ENCODE measurements at regions not wholly inside any gene's neighbourhood (a gene's known extent, or its start where the extent isn't known, plus 50 kb on each side); places are given as distances from the start of the nearest gene placed in this dataset.
"Not testable (repeated sequence)": the region's sequence is repeated elsewhere in the genome, so short reads cannot be mapped to it uniquely, and the experiment has no call there.

DNA sequence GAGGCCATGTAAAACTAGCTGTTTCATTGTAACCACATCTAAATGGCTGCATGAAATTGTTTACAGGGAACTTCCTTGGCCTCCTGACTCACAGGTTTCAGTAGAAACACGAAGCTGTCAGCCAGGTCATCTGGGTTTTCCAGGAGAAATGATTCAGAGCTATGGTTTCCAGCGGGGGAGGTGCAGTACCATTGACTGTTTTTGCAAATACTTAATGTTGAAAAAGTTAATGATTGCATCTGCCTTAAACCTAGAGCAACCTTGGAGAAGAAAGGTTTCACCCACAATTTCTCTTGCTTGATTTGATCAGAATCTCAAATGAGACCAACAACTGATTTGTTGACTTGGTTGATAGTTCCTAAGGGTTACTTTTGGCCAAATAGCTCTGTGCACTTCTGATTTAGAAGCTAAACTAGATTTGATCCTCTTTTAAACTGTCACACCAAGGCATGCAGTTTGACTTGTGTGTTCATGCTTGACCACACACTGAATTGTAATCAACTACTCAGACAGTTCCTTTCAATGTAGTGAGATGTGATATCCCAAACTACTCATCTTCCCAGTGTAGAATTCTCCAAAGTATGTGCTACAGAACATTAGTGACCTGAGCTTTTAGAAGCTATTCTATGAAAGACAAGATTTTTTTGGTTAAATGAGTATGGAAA, 193.5 kb upstream of the CHST9 start:
- peak; percentile 100 for DNase-seq (ENCODE audit: low read depth)

DNA sequence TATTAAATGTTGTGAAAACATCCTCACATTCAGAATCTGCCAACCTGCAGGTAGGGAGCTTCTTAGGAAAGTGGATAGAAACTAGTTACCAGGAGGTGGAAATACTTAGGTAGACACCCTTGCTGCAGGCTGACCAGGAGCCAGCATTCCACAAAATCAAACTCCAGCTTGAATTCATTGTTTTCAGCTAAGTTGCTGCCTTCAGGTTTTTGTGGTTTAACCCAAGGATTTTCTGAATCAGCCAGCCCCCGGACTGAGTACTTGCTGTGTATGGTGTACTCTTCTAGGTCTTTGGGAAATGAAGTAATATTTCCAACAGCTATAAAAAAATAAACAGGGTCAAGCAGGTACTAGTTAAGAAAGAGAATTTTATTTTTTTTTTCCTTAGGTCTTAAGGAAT, 192.1 kb upstream of the CHST9 start:
- DNase-seq (ENCODE audit: low read depth), result peak; percentile 98

DNA sequence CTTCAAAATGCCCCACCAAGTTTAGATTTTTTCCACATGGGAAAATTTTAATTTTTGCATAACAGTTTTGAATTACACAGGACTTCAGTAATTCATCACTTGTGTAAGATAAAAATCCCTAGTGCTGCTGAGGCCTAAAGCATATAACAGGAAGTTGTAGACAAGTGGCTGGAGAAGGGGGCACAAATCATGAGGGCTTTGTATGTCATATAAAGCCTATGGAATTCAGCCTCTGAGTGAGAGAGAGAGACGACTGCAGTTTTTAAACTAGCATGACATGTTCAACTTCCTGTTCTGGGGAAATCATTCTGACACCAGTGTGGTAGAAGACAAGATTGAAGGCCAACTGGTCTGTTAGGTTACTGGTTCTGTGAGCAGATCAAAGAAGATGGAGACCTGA, 187.3 kb upstream of the CHST9 start:
- no peak for DNase-seq (ENCODE audit: low read depth)

DNA sequence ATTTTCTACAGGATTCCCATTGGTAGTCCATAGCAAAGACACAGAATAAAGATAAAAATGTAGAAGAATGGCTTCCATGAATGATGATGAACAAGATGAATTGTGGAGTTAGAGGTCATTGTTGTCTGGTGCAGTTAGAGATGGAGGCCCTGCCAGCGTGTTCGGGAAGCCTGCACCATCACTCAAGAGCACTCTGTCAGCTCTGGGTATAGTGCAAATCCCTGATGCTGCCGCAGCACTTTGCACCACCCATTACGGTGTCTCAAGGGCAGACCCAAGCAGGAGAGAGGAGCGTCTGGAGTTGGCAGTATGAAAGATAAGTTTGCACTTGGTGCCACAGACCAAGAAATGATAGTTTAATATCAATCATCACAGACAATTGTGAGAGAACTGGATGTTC, 181.6 kb upstream of the CHST9 start:
- DNase-seq (ENCODE audit: low read depth), result no peak

DNA sequence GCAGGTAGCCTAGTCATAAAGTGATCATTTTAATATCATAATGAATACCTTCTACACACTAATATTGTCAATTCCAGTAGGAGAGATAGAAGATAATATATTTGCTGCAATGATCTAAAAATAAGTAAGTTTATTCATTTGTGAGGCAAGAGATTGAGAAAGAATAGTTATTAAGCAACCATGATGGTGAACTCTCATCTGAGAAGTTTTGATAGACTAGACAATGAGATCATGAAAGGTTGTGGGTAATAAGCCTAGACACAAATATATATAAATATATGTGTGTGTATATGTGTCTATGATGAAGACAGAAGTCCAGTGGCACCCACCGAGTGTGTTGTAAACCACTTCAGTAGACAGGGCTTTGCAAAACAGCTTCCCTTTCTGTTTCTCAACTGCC, 181.0 kb upstream of the CHST9 start:
- peak; percentile 51 for DNase-seq (ENCODE audit: low read depth)

DNA sequence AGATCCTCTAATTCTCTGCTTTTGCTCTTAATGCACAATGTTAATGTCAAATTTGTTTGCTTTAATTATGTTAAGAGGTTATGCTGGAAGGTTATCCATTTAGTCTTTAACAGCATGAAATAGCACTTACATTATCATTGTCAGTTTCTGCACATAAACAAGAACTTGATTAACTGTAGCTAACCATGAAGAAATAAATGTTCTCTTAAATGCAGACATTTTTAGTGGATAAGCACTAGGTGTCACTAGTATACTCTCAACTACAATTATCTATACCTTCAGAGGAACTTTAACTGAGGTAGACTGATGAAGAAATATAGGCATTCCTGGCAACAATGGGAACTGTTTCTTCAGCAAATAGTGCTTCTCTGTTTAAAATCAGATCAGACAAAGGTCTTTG, 178.8 kb upstream of the CHST9 start:
- DNase-seq (ENCODE audit: low read depth), result peak; percentile 69

DNA sequence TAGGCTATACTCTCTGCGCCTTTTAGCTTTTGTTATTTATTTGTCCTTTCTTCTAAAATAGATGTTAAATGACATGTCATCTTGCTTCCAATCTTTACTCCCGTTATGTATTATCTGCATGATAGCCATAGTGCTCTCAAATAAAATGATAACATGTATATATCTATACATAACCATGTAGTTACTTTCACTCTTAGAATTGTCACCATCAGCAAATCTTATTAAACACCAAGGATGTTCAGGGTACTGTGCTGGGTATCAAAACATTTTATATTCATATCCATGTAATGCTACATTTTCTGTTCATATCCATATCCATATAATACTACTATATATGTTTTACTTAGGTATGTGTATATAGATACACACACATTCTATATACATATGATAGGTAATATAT, 176.4 kb upstream of the CHST9 start:
- DNase-seq (ENCODE audit: low read depth), result no peak

DNA sequence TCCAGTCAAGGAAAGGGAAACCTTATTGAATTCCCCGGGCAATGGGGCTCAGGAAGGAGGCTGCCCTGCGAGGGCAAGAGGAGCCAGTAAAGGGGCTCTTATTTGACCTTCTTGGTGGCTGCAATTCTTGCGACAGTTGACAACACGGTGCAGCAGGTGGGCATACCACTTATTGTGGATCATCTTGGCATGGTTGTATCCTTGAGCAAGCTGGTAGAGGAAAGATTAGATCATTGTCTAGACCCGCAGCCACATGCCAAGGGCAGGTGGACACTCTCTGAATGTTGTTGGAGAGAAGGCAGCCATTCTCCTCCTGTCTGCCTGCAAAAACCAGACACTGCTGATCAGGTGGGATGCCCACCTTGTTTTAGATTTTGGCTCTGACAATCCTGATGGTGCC, 170.2 kb upstream of the CHST9 start:
- no peak for DNase-seq (ENCODE audit: low read depth)

DNA sequence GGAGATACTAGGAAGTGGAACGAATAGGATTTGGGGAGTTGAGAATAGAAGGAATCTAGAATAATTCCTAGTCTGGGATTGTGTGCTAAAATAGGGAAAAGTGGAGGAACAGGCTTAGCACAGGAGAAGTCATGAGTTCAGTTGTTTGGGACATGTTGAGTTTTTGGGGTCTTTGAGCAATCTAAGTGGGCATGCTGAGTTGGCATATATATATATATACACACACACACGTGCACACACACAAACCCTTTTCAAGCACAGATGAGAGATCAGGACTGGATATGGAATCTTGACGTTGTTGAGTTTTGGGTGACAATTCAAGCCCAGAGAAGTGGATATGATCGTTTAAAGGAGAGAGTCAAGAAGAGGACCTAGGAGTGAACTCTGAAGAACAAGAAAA, 168.2 kb upstream of the CHST9 start:
- no peak for DNase-seq (ENCODE audit: low read depth)

DNA sequence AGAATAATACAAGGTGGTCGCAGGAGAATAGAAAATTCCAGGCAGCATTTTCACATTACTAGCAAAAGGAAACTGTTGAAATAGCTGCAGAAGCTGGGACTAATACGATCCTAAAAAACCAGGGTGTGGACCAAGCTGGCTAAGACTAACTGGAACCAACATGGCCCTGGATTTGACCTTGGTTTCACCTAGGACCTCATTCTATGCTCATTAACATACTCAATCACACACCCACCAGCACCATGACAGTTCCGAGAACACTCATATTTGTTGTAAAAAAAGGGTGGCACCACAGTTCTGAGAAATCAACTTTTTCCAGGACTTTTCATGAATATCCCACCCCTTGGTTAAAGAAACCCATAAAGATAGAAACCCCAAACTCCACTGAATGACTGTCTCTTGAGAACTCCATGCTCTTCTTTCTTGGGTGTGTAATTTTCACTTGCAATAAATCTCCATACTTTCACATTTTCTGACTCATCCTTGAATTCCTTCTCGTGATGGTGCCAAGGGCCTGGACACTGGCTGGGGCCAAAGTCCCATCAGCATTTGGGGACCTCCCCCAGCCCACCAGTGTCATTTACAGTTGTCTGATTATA, 164.3 kb upstream of the CHST9 start:
- DNase-seq (ENCODE audit: low read depth), result no peak

DNA sequence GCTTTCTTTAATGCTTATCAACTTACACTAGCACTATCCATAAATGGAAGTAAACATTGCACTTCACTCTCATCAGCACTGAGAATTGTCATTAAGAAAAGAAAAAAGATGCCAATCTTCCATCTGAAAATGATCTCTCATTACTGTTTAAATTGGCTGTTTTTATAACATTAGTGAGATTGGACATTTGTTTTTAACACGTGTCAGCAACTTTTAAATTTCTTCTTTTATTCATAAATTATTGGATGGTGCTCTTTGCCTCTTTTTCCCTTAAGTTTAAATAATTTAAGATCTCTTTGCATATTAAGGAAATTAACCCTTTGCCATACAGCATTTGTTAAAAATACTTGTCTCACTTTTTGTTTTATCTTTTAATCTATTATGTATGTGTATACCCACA, 146.5 kb upstream of the CHST9 start:
- DNase-seq (ENCODE audit: low read depth), result no peak

DNA sequence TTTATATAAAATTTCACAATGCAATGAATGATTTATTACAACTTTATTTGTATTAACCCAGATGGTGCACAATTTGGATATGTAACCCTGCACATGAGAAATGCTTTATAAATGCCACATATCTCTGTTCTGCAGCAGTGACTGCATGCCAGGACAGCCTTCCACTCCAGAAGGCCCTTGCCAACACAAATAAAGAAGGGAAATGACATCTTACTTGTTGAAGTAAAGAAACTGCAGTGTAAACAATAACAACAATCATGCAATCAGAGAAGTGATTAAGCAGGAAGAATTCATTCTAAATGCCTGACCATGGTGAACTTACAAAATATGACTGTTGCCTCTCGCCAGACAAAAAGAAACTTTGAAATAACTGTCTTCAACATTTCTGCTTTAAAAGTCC, 129.9 kb upstream of the CHST9 start:
- peak; percentile 51 for DNase-seq (ENCODE audit: low read depth)

DNA sequence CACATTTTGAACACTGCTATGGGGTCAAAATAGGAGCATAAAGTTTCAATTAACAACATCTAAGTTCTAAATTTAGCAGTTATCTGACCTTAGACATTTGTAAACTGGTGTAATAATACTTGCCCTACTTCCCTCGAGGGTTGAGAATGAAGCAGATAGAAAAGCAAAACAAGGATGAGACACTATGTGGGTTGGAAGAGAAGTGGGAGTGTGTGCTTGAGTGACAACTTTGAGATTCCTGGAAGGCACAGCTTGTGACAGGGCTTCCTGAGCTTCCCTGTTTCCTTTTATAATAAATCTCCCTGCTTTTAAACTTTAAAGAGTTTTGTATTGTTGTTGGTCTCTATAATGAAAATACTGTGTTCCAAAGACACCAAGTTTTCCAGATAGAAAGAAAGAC, 128.6 kb upstream of the CHST9 start:
- no peak for DNase-seq (ENCODE audit: low read depth)

DNA sequence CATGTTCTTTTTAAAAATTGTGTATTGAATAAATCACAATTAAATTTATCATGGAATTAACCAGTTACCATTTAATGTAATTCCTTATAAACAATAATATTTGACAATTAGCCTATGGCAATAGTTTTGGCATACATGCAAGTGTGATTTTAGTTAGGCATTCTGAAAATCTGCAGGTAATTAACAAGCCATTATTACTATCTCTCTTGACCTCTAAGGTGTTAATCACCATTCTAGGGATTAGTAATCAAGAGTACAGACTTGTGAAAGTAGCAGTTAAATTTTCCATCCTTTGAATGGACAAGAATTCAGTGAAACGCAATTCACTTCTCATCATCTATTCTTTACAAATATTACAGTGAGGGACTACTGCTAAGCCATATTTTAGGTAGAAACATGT, 127.7 kb upstream of the CHST9 start:
- no peak for DNase-seq (ENCODE audit: low read depth)

DNA sequence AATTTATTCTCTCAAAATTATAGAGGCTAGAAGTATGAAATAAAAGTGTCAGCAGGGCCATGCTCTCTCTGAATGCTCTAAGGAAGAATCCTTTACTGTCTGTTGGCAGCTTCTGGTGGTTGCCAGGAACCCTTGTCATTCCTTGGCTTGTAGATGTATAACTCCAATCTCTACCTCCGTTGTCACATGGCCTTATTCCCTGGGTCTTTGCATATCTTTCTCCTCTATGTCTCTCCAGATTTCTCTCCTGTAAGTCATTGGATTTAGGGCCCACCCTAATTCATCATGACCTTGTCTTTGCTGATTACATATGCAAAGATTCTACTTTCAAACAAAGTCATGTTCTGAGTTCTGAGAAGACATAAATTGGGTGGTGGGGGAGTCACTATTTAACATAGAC, 127.0 kb upstream of the CHST9 start:
- no peak for DNase-seq (ENCODE audit: low read depth)

DNA sequence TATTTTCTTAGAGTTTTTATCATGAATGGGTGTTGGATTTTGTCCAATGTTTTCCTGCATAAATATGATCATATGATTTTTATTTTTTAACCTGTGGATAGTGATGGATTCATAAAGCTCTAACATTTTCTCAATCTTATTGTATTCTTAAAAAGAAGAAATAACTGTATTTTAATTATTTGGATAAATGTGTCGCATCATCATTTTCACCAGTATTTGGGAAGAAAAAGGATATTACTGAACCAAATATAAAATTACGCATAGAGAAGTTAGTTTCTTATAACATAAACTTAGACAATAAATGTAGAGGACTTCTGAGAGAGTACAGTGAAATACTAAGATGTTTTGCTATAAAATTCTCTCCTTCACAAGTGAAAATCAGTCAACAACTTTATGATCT, 126.0 kb upstream of the CHST9 start:
- no peak for DNase-seq (ENCODE audit: low read depth)

DNA sequence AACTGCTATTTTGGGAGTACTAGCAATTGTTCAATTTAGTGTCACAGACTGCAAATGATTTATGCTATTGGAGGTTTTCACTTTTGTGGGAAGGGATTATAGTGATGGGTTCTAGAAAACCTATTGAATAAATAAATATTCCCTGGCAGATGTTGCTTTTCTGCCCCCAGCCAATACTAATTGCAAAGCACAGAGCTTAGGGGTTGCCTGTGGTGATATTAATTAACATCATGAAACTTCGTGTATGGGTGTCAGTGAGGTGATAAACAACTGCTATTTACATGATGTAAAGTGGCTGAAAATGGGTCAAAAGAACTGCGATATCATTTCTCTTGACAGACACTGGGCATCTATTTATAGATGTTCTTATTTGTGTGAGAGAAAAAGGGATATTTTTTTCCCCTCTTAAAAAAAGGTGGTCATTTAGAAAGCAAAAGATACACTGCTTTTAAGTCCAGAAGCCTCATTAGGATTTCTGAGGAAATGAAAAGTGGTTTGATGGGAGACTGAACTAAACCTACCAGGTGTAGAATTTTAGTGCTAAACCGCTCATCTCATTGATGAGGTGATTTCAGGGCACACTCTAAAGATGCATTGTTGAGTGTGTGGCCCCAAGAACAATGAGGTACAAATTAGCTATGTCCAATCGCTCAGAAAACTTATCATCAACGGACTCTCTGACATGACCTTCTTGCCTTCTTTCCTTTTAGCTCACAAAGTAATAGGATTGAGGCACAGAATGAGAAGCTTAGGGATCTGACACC, 116.7 kb upstream of the CHST9 start:
- no peak for DNase-seq (ENCODE audit: low read depth)

DNA sequence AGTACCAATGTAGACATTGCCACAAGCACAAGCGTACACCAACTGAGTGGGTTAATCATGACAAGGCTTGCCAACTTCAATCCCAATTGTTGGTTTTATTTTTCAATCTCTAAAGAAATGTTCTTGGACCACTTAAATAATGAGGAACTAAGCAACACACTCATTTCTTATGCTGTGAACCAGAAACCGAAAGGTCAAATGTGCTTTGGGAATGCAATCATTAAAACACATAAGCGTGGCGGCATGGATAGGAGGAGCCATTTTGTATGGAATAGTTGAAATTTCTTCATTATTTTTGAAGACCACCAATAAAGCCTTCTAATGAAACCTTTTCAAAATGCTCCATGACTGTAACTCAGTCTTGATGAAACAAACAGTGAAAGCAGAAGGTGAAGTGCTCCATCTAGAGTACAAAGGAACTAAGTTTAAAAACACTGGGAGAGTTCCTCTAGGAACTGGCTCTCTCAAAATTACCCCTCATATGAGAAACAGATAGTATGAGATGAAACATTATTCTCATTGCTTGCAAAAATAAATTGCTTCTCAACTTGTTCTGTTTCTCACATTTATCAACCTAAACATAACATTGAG, 113.2 kb upstream of the CHST9 start:
- DNase-seq (ENCODE audit: low read depth), result peak; percentile 44

DNA sequence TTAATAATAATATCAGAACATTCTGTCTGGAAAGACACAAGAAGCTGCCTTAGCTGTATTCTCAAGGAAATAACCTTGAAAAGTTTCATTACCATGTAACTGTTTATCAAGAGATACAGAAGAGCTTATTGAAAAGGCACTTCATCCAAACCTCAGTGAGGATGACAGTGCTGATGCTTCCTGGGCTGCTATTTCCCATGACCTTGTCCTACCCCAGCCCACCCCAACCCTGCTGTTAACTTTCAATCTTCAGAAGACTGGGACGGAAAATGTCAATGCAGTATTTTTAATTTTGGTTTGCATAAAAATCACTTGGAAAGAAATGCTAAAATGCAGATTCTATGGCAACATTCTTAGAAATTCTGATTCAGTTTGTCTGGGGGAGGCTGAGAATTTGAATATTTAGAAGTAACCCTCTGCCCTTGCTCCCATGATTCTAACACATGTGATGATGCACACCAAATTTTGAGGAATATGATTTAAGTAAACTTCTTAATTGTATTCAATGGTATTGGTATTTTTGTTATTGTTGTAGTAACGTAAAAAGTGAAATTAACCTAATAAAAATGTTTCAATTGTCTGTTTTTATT, 101.0 kb upstream of the CHST9 start:
- not testable (repeated sequence) for DNase-seq (ENCODE audit: low read depth)

DNA sequence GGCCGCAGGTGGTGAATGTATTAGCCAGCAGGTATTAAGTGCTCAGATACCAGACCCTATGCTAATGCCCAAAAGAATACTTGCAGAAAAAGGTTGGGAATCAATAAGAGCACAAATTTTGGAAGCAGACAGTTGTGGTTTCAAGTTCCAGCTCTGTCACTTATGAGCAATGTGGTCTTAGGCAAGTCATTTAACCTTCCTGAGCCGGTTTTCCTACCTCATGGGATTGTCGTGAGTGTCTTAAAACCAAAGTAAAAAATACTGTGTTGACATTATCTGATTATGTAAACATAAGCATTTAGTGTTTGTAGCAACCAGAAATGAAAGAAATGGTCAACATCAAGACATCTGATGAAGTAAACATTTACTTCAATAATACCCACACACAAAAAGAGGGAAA, 93.0 kb upstream of the CHST9 start:
- DNase-seq (ENCODE audit: low read depth), result no peak

DNA sequence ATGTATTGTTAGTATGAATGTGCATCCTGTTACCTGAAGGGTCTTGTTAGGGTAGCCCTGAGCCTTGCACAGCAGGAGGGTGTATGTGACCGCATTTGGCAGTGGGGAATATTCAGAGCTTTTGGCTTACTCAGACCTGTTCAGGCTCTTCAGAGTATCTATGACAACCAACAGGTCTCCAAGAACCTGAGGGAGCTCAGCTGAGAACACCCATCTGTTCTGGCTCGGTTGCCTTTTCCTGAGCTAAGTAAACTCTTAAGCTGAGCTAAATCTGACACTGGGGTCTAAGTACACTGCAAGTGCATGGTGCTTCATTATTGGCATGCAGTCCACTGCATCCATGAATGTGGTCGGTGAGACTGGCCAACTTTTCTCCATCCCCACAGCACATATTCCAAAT, 92.4 kb upstream of the CHST9 start:
- no peak for DNase-seq (ENCODE audit: low read depth)

DNA sequence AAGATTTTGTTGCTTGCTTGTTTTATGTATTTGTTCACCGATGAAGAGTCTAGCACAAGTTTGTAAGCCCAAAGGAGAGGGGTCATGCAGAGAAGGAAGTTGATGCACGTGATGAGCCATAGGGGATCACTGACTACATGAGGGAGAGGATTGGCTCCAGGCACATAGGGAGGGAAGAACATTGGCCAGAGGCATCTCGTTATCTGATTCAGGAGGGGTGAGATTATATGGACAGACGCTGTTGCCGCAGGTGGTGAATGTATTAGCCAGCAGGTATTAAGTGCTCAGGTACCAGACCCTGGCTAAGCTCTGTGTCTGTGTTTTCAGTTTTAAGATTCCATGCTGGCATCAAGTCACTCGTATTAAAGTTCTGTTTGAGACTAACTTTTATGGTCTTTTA, 91.8 kb upstream of the CHST9 start:
- DNase-seq (ENCODE audit: low read depth), result no peak

DNA sequence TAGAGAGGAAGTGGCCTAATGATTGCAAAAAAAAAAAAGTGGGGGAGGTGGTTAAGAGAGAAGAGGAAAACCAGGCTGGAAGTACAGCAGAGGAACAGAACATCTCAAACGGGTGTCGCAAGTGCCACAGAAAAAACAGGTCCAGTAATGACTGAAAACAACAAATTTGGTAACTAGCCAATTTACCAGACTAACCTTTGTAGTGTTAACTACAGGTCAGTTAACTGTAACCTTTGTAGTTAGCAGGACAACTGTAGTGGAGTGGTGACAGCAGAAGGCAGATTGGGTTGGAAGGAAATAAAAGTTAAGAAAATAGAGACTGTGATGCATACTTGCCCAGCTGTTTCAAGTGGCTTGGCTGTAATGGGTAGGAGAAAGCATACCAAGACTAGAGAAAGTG, 91.4 kb upstream of the CHST9 start:
- DNase-seq (ENCODE audit: low read depth), result peak; percentile 22
